Osteoblast (primary cell): ENCODE measurements at regions not wholly inside any gene's neighbourhood (a gene's known extent, or its start where the extent isn't known, plus 50 kb on each side); places are given as distances from the start of the nearest gene placed in this dataset.

Experiments used
- DNase-seq: peaks from one replicate; pipeline ENCODE4 v3.0.0; 2011; ENCODE audit warnings: low spot score, mixed read lengths; ENCODE audit not compliant: insufficient read length; ENCODE audit errors: missing footprints
- H2AFZ ChIP-seq: 2 replicates; pipeline ENCODE4 v1.6.0; 2011; ENCODE audit warnings: mild to moderate bottlenecking, low read length
- H3K27ac ChIP-seq: 2 replicates; pipeline ENCODE4 v1.5.1; 2011; ENCODE audit warnings: mild to moderate bottlenecking, low read depth, low read length, moderate library complexity
- H3K27me3 ChIP-seq: 2 replicates; pipeline ENCODE4 v1.6.0; 2012; ENCODE audit warnings: mild to moderate bottlenecking, control low read depth, inconsistent platforms, low read length, moderate library complexity; ENCODE audit not compliant: insufficient read depth
- H3K36me3 ChIP-seq: 2 replicates; pipeline ENCODE4 v1.5.1; 2011; ENCODE audit warnings: mild to moderate bottlenecking, low read length, control low read depth, moderate library complexity; ENCODE audit not compliant: insufficient read depth
- H3K4me1 ChIP-seq: 2 replicates; pipeline ENCODE4 v1.5.1; 2011; ENCODE audit warnings: mild to moderate bottlenecking, low read length, control low read depth, moderate library complexity; ENCODE audit not compliant: insufficient read depth
- H3K4me2 ChIP-seq: 2 replicates; pipeline ENCODE4 v1.6.0; 2011; ENCODE audit warnings: mild to moderate bottlenecking, low read length; ENCODE audit not compliant: insufficient read depth
- H3K4me3 ChIP-seq: fragments of 200-600 bp; sonication (generic); 3 replicates; pipeline ENCODE4 v1.5.1; 2012; ENCODE audit warnings: mild to moderate bottlenecking, low read length, inconsistent platforms; ENCODE audit not compliant: insufficient read depth
- H3K79me2 ChIP-seq: 2 replicates; pipeline ENCODE4 v1.6.0; 2012; ENCODE audit warnings: mild to moderate bottlenecking, low read length, control low read depth, inconsistent platforms; ENCODE audit not compliant: insufficient read depth
- H3K9me3 ChIP-seq: 2 replicates; pipeline ENCODE4 v1.5.1; 2011; ENCODE audit warnings: low read depth, low read length, control low read depth
- H4K20me1 ChIP-seq: 2 replicates; pipeline ENCODE4 v1.6.0; 2012; ENCODE audit warnings: mild to moderate bottlenecking, low read length, control low read depth; ENCODE audit not compliant: insufficient read depth
- CTCF ChIP-seq: IDR thresholded peaks from 2 replicates; pipeline ENCODE4 v1.5.1; 2011; ENCODE audit warnings: mild to moderate bottlenecking, low read depth, low read length, moderate library complexity; ENCODE audit errors: extremely low read depth

GRCh38 chr13:112194579-112194978 is 127.6 kb downstream of the SOX1 start:
- no peaks in the 10 kb centered on the region for H3K36me3 ChIP-seq
- TF ChIP-seq CTCF = no peak
- no peak overlapping the region for H3K4me2 ChIP-seq
- H3K27ac ChIP-seq = no peak overlapping the region
- DNase-seq = no peak
- no peaks in the 10 kb centered on the region for H3K79me2 ChIP-seq
- H3K4me3 ChIP-seq = no peak overlapping the region
- no peaks in the 10 kb centered on the region for H4K20me1 ChIP-seq
- no peaks in the 10 kb centered on the region for H3K9me3 ChIP-seq
- H3K4me1 ChIP-seq = no peaks in the 10 kb centered on the region
- no peak overlapping the region for H2AFZ ChIP-seq
- no peaks in the 10 kb centered on the region for H3K27me3 ChIP-seq

GRCh38 chr13:112198396-112199010 is 131.6 kb downstream of the SOX1 start:
- Histone ChIP-seq H3K79me2 (no peaks in the 10 kb centered on the region), H3K27ac (no peak overlapping the region), H3K27me3 (no peaks in the 10 kb centered on the region), H3K4me2 (no peak overlapping the region), H3K9me3 (no peaks in the 10 kb centered on the region), H3K4me1 (no peaks in the 10 kb centered on the region), H3K4me3 (no peak overlapping the region), H4K20me1 (no peaks in the 10 kb centered on the region), H3K36me3 (no peaks in the 10 kb centered on the region), H2AFZ (no peak overlapping the region)
- no peak for TF ChIP-seq CTCF
- no peak for DNase-seq

- Histone ChIP-seq H4K20me1 (no peaks in the 10 kb centered on the region), H3K4me3 (no peak overlapping the region), H3K79me2 (no peaks in the 10 kb centered on the region), H2AFZ (no peak overlapping the region), H3K27ac (no peak overlapping the region), H3K9me3 (no peaks in the 10 kb centered on the region), H3K4me2 (no peak overlapping the region), H3K36me3 (no peaks in the 10 kb centered on the region), H3K27me3 (no peaks in the 10 kb centered on the region), H3K4me1 (no peaks in the 10 kb centered on the region)
- no peak for DNase-seq
- TF ChIP-seq CTCF = no peak
Measured at GRCh38 chr13:112200200-112200599, 133.3 kb downstream of the SOX1 start.

- no peak for DNase-seq
- no peak overlapping the region for H3K27ac ChIP-seq
- no peak overlapping the region for H2AFZ ChIP-seq
- no peaks in the 10 kb centered on the region for H3K9me3 ChIP-seq
- H3K4me3 ChIP-seq = no peak overlapping the region
- no peaks in the 10 kb centered on the region for H3K4me1 ChIP-seq
- no peak overlapping the region for H3K4me2 ChIP-seq
- H4K20me1 ChIP-seq = no peaks in the 10 kb centered on the region
- no peaks in the 10 kb centered on the region for H3K79me2 ChIP-seq
- no peaks in the 10 kb centered on the region for H3K36me3 ChIP-seq
- no peak for TF ChIP-seq CTCF
- no peaks in the 10 kb centered on the region for H3K27me3 ChIP-seq
Measured at GRCh38 chr13:112202266-112202665, 135.3 kb downstream of the SOX1 start.
